ENCODE measurements at regions not wholly inside any gene's neighbourhood (a gene's known extent, or its start where the extent isn't known, plus 50 kb on each side); places are given as distances from the start of the nearest gene placed in this dataset.
"Not testable (repeated sequence)": the region's sequence is repeated elsewhere in the genome, so short reads cannot be mapped to it uniquely, and the experiment has no call there.

GRCh38 chr10:128178302-128178958, 52.2 kb upstream of the MKI67 start:
- Mint-ChIP-seq H3K4me3 (no peak overlapping the region), H3K9me3 (ENCODE audit: low read depth) (peaks cover 9% of the 10 kb centered on the region), H3K27ac (no peak overlapping the region), H3K27me3 (peaks cover 16% of the 10 kb centered on the region), H3K4me1 (peaks cover 32% of the 10 kb centered on the region), H3K36me3 (peaks cover 15% of the 10 kb centered on the region)
- CTCF ChIA-PET: interaction anchor here (0.8 to 6.9 kb wide), 20 partner anchors 9 to 356 kb away, joined by 3 to 110 read pairs (median 5); partner anchors contain the start of gene MKI67
- ATAC-seq (peak; percentile 67), DNase-seq (peak; percentile 82)

GRCh38 chr10:128180843-128181242, 54.6 kb upstream of the MKI67 start:
- H3K4me1 Mint-ChIP-seq: peaks cover 36% of the 10 kb centered on the region

GRCh38 chr10:128185627-128186026, 59.4 kb upstream of the MKI67 start:
- ATAC-seq: no peak
- Mint-ChIP-seq H3K27ac (no peak overlapping the region), H3K4me3 (no peak overlapping the region), H3K9me3 (ENCODE audit: low read depth) (peaks cover 9% of the 10 kb centered on the region), H3K27me3 (peaks cover 8% of the 10 kb centered on the region), H3K36me3 (peaks cover 22% of the 10 kb centered on the region), H3K4me1 (peaks cover 40% of the 10 kb centered on the region)
- DNase-seq: no peak
- CTCF ChIA-PET: interaction anchor here (1.3 kb wide), 1 partner anchor 10 kb away, joined by 4 read pairs; no protein-coding TSS in a partner anchor

More at GRCh38 chr10:128180843-128181242, 54.6 kb upstream of the MKI67 start:
- H3K9me3 Mint-ChIP-seq (ENCODE audit: low read depth): peaks cover 11% of the 10 kb centered on the region
- peaks cover 22% of the 10 kb centered on the region for H3K36me3 Mint-ChIP-seq
- peak overlapping the region; percentile 75 for H3K4me3 Mint-ChIP-seq
- ATAC-seq: peak; percentile 96
- CTCF ChIA-PET: interaction anchor here (0.9 to 6.9 kb wide), 9 partner anchors 13 to 145 kb away, joined by 3 to 110 read pairs (median 4); no protein-coding TSS in a partner anchor
- peak; percentile 89 for DNase-seq
- peaks cover 21% of the 10 kb centered on the region for H3K27me3 Mint-ChIP-seq
- peak overlapping the region; percentile 89 for H3K27ac Mint-ChIP-seq

GRCh38 chr10:128186959-128187787, 61.0 kb upstream of the MKI67 start:
- ATAC-seq (peak; percentile 91), DNase-seq (peak; percentile 67)
- H3K36me3 Mint-ChIP-seq: peaks cover 20% of the 10 kb centered on the region
- H3K27me3 Mint-ChIP-seq: peaks cover 8% of the 10 kb centered on the region
- H3K4me3 Mint-ChIP-seq: peak overlapping the region; percentile 63
- CTCF ChIA-PET: interaction anchor here (1.0 to 3.5 kb wide), 9 partner anchors 10 to 118 kb away, joined by 3 to 35 read pairs (median 4); no protein-coding TSS in a partner anchor
- H3K9me3 Mint-ChIP-seq (ENCODE audit: low read depth): peaks cover 9% of the 10 kb centered on the region
- peaks cover 27% of the 10 kb centered on the region for H3K4me1 Mint-ChIP-seq
- H3K27ac Mint-ChIP-seq: peak overlapping the region; percentile 78

- Mint-ChIP-seq H3K4me1 (peaks cover 26% of the 10 kb centered on the region), H3K27ac (peak overlapping the region; percentile 78), H3K9me3 (ENCODE audit: low read depth) (peaks cover 7% of the 10 kb centered on the region), H3K4me3 (peak overlapping the region; percentile 63), H3K27me3 (peaks cover 8% of the 10 kb centered on the region), H3K36me3 (peaks cover 16% of the 10 kb centered on the region)
- CTCF ChIA-PET: interaction anchor here (1.0 to 3.5 kb wide), 9 partner anchors 10 to 118 kb away, joined by 3 to 35 read pairs (median 4); no protein-coding TSS in a partner anchor
- ATAC-seq: peak; percentile 30
- DNase-seq: no peak
These were observed 61.6 kb upstream of the MKI67 start for GRCh38 chr10:128187788-128188185.

GRCh38 chr10:128189176-128189575, 63.0 kb upstream of the MKI67 start:
- Mint-ChIP-seq H3K27ac (no peak overlapping the region), H3K27me3 (peaks cover 6% of the 10 kb centered on the region), H3K4me1 (peaks cover 23% of the 10 kb centered on the region), H3K4me3 (no peak overlapping the region), H3K36me3 (peaks cover 6% of the 10 kb centered on the region), H3K9me3 (ENCODE audit: low read depth) (no peaks in the 10 kb centered on the region)
- no peak for ATAC-seq
- DNase-seq: no peak
- CTCF ChIA-PET: interaction anchor here (3.4 to 3.5 kb wide), 2 partner anchors 12 to 22 kb away, joined by 28 to 35 read pairs; no protein-coding TSS in a partner anchor

- Mint-ChIP-seq H3K27ac (no peak overlapping the region), H3K36me3 (no peaks in the 10 kb centered on the region), H3K9me3 (ENCODE audit: low read depth) (no peaks in the 10 kb centered on the region), H3K4me3 (no peak overlapping the region), H3K27me3 (no peaks in the 10 kb centered on the region), H3K4me1 (peaks cover 15% of the 10 kb centered on the region)
- ATAC-seq (no peak), DNase-seq (no peak)
- CTCF ChIA-PET: interaction anchor here (1.1 to 3.8 kb wide), 3 partner anchors 14 to 20 kb away, joined by 5 to 15 read pairs (median 7); no protein-coding TSS in a partner anchor
These were observed 65.6 kb upstream of the MKI67 start for GRCh38 chr10:128191847-128192246.

- not testable (repeated sequence) for H3K4me3 Mint-ChIP-seq, ATAC-seq, H3K27me3 Mint-ChIP-seq, H3K27ac Mint-ChIP-seq, DNase-seq, H3K4me1 Mint-ChIP-seq
- CTCF ChIA-PET: interaction anchor here (1.1 kb wide), 1 partner anchor 10 kb away, joined by 3 read pairs; no protein-coding TSS in a partner anchor
- Mint-ChIP-seq H3K9me3 (ENCODE audit: low read depth) (peaks cover 22% of the 10 kb centered on the region), H3K36me3 (peaks cover 22% of the 10 kb centered on the region)
These were observed 75.6 kb upstream of the MKI67 start for GRCh38 chr10:128201826-128202225.

- Mint-ChIP-seq H3K9me3 (ENCODE audit: low read depth) (peaks cover 22% of the 10 kb centered on the region), H3K4me3 (no peak overlapping the region), H3K36me3 (peaks cover 22% of the 10 kb centered on the region), H3K27ac (no peak overlapping the region), H3K27me3 (peaks cover 8% of the 10 kb centered on the region), H3K4me1 (no peaks in the 10 kb centered on the region)
- CTCF ChIA-PET: interaction anchor here (1.1 kb wide), 1 partner anchor 9 kb away, joined by 3 read pairs; no protein-coding TSS in a partner anchor
- DNase-seq (no peak), ATAC-seq (no peak)
These were observed 76.8 kb upstream of the MKI67 start for GRCh38 chr10:128203028-128203427.

GRCh38 chr10:128205591-128205990, 79.4 kb upstream of the MKI67 start:
- ATAC-seq, H3K27ac Mint-ChIP-seq, DNase-seq, H3K4me3 Mint-ChIP-seq, H3K4me1 Mint-ChIP-seq, H3K27me3 Mint-ChIP-seq: not testable (repeated sequence)
- peaks cover 20% of the 10 kb centered on the region for H3K36me3 Mint-ChIP-seq
- H3K9me3 Mint-ChIP-seq (ENCODE audit: low read depth): peaks cover 19% of the 10 kb centered on the region
- CTCF ChIA-PET: interaction anchor here (1.7 to 5.8 kb wide), 2 partner anchors 24 to 28 kb away, joined by 6 to 35 read pairs; no protein-coding TSS in a partner anchor

GRCh38 chr10:128206676-128207075, 80.5 kb upstream of the MKI67 start:
- ATAC-seq (no peak), DNase-seq (no peak)
- H3K36me3 Mint-ChIP-seq: peaks cover 11% of the 10 kb centered on the region
- no peak overlapping the region for H3K27ac Mint-ChIP-seq
- CTCF ChIA-PET: interaction anchor here (1.7 to 5.8 kb wide), 2 partner anchors 26 to 29 kb away, joined by 6 to 35 read pairs; no protein-coding TSS in a partner anchor
- H3K9me3 Mint-ChIP-seq (ENCODE audit: low read depth): peaks cover 9% of the 10 kb centered on the region
- H3K27me3 Mint-ChIP-seq: peaks cover 9% of the 10 kb centered on the region
- H3K4me3 Mint-ChIP-seq: no peak overlapping the region
- peaks cover 4% of the 10 kb centered on the region for H3K4me1 Mint-ChIP-seq

GRCh38 chr10:128209862-128210214, 83.6 kb upstream of the MKI67 start:
- no peak for DNase-seq
- Mint-ChIP-seq H3K4me1 (peaks cover 10% of the 10 kb centered on the region), H3K9me3 (ENCODE audit: low read depth) (no peaks in the 10 kb centered on the region), H3K36me3 (no peaks in the 10 kb centered on the region), H3K27me3 (peaks cover 14% of the 10 kb centered on the region), H3K27ac (peak overlapping the region; percentile 51), H3K4me3 (peak overlapping the region; percentile 60)
- no peak for ATAC-seq
- CTCF ChIA-PET: interaction anchor here (0.7 to 5.8 kb wide), 14 partner anchors 8 to 310 kb away, joined by 3 to 35 read pairs (median 4); no protein-coding TSS in a partner anchor
